Choroid plexus epithelial cell (primary cell): ENCODE measurements at regions not wholly inside any gene's neighbourhood (a gene's known extent, or its start where the extent isn't known, plus 50 kb on each side); places are given as distances from the start of the nearest gene placed in this dataset.

ENCODE experiments used
- DNase-seq: peaks from one replicate; pipeline ENCODE4 v3.0.0-alpha.2; 2010; ENCODE audit warnings: low read depth
- H3K4me3 ChIP-seq: 2 replicates; pipeline ENCODE4 v1.5.1; 2011; ENCODE audit warnings: low read depth, mild to moderate bottlenecking, control low read depth, low read length, moderate library complexity
- CTCF ChIP-seq: conservative IDR thresholded peaks from 2 replicates; pipeline ENCODE4 v1.5.1; 2011; ENCODE audit warnings: low read depth, mild to moderate bottlenecking, control low read depth, inconsistent platforms, low read length, moderate library complexity

- no peak for DNase-seq
- TF ChIP-seq CTCF, result no peak
- H3K4me3 ChIP-seq, result no peak overlapping the region
These were observed 66.7 kb downstream of the CD164 start for GRCh38 chr6:109315341-109316110.

- no peak for DNase-seq
- no peak overlapping the region for H3K4me3 ChIP-seq
- no peak for TF ChIP-seq CTCF
These were observed 68.0 kb downstream of the CD164 start for GRCh38 chr6:109314313-109314712.

GRCh38 chr6:109313139-109313538 is 69.1 kb downstream of the CD164 start:
- DNase-seq, result no peak
- no peak overlapping the region for H3K4me3 ChIP-seq
- no peak for TF ChIP-seq CTCF

- no peak for DNase-seq
- no peak overlapping the region for H3K4me3 ChIP-seq
- no peak for TF ChIP-seq CTCF
These were observed 70.8 kb downstream of the CD164 start for GRCh38 chr6:109311471-109311870.

- no peak for DNase-seq
- no peak for TF ChIP-seq CTCF
- no peak overlapping the region for H3K4me3 ChIP-seq
These were observed 72.3 kb downstream of the CD164 start for GRCh38 chr6:109309917-109310316.

- DNase-seq, result peak; percentile 48
- H3K4me3 ChIP-seq, result no peak overlapping the region
- no peak for TF ChIP-seq CTCF
These were observed 74.2 kb downstream of the CD164 start for GRCh38 chr6:109308018-109308492.

- no peak for DNase-seq
- no peak for TF ChIP-seq CTCF
- no peak overlapping the region for H3K4me3 ChIP-seq
These were observed 75.5 kb downstream of the CD164 start for GRCh38 chr6:109306733-109307132.
